ENCODE measurements at regions not wholly inside any gene's neighbourhood (a gene's known extent, or its start where the extent isn't known, plus 50 kb on each side); places are given as distances from the start of the nearest gene placed in this dataset.

GRCh38 chr4:24172406-24172805, 282.6 kb upstream of the PPARGC1A start:
- TF ChIP-seq CTCF (IDR thresholded peaks at IDR 0.05): no peak
- no peak for TF ChIP-seq EP300 (IDR thresholded peaks at IDR 0.05)
- TF ChIP-seq POLR2A (IDR thresholded peaks at IDR 0.05): no peak

Measured in ovary (tissue), 3 donors.